ENCODE measurements at regions not wholly inside any gene's neighbourhood (a gene's known extent, or its start where the extent isn't known, plus 50 kb on each side); places are given as distances from the start of the nearest gene placed in this dataset.

- ChIA-PET POLR2A (no interaction called here), CTCF (no interaction called here)
- DNase-seq (ENCODE audit: extremely low spot score) = no peak
- TF ChIP-seq CTCF (IDR thresholded peaks at IDR 0.05; ENCODE audit: control extremely low read depth, extremely low read depth, low read depth, missing control alignments) = no peak
Observed at GRCh38 chr5:86861512-86861911, 243.8 kb downstream of the COX7C start.

- CTCF ChIA-PET = no interaction called here
- no peak for DNase-seq (ENCODE audit: extremely low spot score)
- POLR2A ChIA-PET = no interaction called here
- no peak for TF ChIP-seq CTCF (IDR thresholded peaks at IDR 0.05; ENCODE audit: control extremely low read depth, extremely low read depth, low read depth, missing control alignments)
Observed at GRCh38 chr5:86862093-86862492, 244.4 kb downstream of the COX7C start.

GRCh38 chr5:86864051-86864450 is 246.3 kb downstream of the COX7C start:
- ChIA-PET POLR2A (no interaction called here), CTCF (no interaction called here)
- no peak for DNase-seq (ENCODE audit: extremely low spot score)

GRCh38 chr5:86865256-86865785 is 247.6 kb downstream of the COX7C start:
- CTCF ChIA-PET = interaction anchor here (1.0 to 1.2 kb wide), 2 partner anchors 11 to 29 kb away, joined by 3 to 5 read pairs; no protein-coding TSS in a partner anchor
- no peak for TF ChIP-seq CTCF (IDR thresholded peaks at IDR 0.05; ENCODE audit: control extremely low read depth, extremely low read depth, low read depth, missing control alignments)

More at GRCh38 chr5:86864051-86864450, 246.3 kb downstream of the COX7C start:
- TF ChIP-seq CTCF (IDR thresholded peaks at IDR 0.05; ENCODE audit: control extremely low read depth, extremely low read depth, low read depth, missing control alignments) = no peak

GRCh38 chr5:86866036-86866435 is 248.3 kb downstream of the COX7C start:
- ChIA-PET POLR2A (no interaction called here), CTCF (interaction anchor here (1.0 to 1.2 kb wide), 2 partner anchors 10 to 30 kb away, joined by 3 to 5 read pairs; no protein-coding TSS in a partner anchor)
- TF ChIP-seq CTCF (IDR thresholded peaks at IDR 0.05; ENCODE audit: control extremely low read depth, extremely low read depth, low read depth, missing control alignments) = no peak
- no peak for DNase-seq (ENCODE audit: extremely low spot score)

More at GRCh38 chr5:86865256-86865785, 247.6 kb downstream of the COX7C start:
- POLR2A ChIA-PET = no interaction called here
- no peak for DNase-seq (ENCODE audit: extremely low spot score)

- ChIA-PET POLR2A (no interaction called here), CTCF (interaction anchor here (1.1 to 1.6 kb wide), 5 partner anchors 10 to 101 kb away, joined by 3 to 5 read pairs (median 4); no protein-coding TSS in a partner anchor)
- TF ChIP-seq CTCF (IDR thresholded peaks at IDR 0.05; ENCODE audit: control extremely low read depth, extremely low read depth, low read depth, missing control alignments) = no peak
- no peak for DNase-seq (ENCODE audit: extremely low spot score)
Observed at GRCh38 chr5:86869268-86869667, 251.5 kb downstream of the COX7C start.
